ENCODE measurements at regions not wholly inside any gene's neighbourhood (a gene's known extent, or its start where the extent isn't known, plus 50 kb on each side); places are given as distances from the start of the nearest gene placed in this dataset.

- H3K4me1 Mint-ChIP-seq (ENCODE audit: low read depth), result no peaks in the 10 kb centered on the region
- intact Hi-C loops (cut with micrococcal nuclease), result no loop called here
- H3K27ac Mint-ChIP-seq, result no peak overlapping the region
- no peaks in the 10 kb centered on the region for H3K27me3 Mint-ChIP-seq (ENCODE audit: insufficient read depth)
- peaks cover 22% of the 10 kb centered on the region for H3K36me3 Mint-ChIP-seq (ENCODE audit: low read depth)
- DNase-seq (ENCODE audit: low spot score), result no peak
- no peak overlapping the region for H3K4me3 Mint-ChIP-seq
- no peaks in the 10 kb centered on the region for H3K9me3 Mint-ChIP-seq
Measured at GRCh38 chr6:144806222-144806621, 521.1 kb downstream of the UTRN start.

GRCh38 chr6:144809120-144809519 lies 524.0 kb downstream of the UTRN start:
- DNase-seq (ENCODE audit: low spot score), result no peak
- Mint-ChIP-seq H3K9me3 (no peaks in the 10 kb centered on the region), H3K4me3 (no peak overlapping the region), H3K27ac (no peak overlapping the region), H3K4me1 (ENCODE audit: low read depth) (no peaks in the 10 kb centered on the region), H3K36me3 (ENCODE audit: low read depth) (peaks cover 24% of the 10 kb centered on the region), H3K27me3 (ENCODE audit: insufficient read depth) (no peaks in the 10 kb centered on the region)
- intact Hi-C loops (cut with micrococcal nuclease), result no loop called here

GRCh38 chr6:144809969-144810368 lies 524.8 kb downstream of the UTRN start:
- Mint-ChIP-seq H3K27ac (no peak overlapping the region), H3K36me3 (ENCODE audit: low read depth) (peaks cover 24% of the 10 kb centered on the region), H3K27me3 (ENCODE audit: insufficient read depth) (no peaks in the 10 kb centered on the region), H3K9me3 (no peaks in the 10 kb centered on the region), H3K4me1 (ENCODE audit: low read depth) (no peaks in the 10 kb centered on the region), H3K4me3 (no peak overlapping the region)
- DNase-seq (ENCODE audit: low spot score), result no peak
- intact Hi-C loops (cut with micrococcal nuclease), result no loop called here

- Mint-ChIP-seq H3K4me1 (ENCODE audit: low read depth) (no peaks in the 10 kb centered on the region), H3K9me3 (no peaks in the 10 kb centered on the region), H3K36me3 (ENCODE audit: low read depth) (peaks cover 24% of the 10 kb centered on the region), H3K27ac (no peak overlapping the region), H3K4me3 (no peak overlapping the region), H3K27me3 (ENCODE audit: insufficient read depth) (no peaks in the 10 kb centered on the region)
- no peak for DNase-seq (ENCODE audit: low spot score)
- intact Hi-C loops (cut with micrococcal nuclease), result no loop called here
Measured at GRCh38 chr6:144811140-144811539, 526.0 kb downstream of the UTRN start.

- H3K36me3 Mint-ChIP-seq (ENCODE audit: low read depth), result peaks cover 11% of the 10 kb centered on the region
- no peak overlapping the region for H3K27ac Mint-ChIP-seq
- H3K4me3 Mint-ChIP-seq, result no peak overlapping the region
- intact Hi-C loops (cut with micrococcal nuclease), result no loop called here
- no peak for DNase-seq (ENCODE audit: low spot score)
- H3K9me3 Mint-ChIP-seq, result no peaks in the 10 kb centered on the region
- no peaks in the 10 kb centered on the region for H3K27me3 Mint-ChIP-seq (ENCODE audit: insufficient read depth)
- H3K4me1 Mint-ChIP-seq (ENCODE audit: low read depth), result no peaks in the 10 kb centered on the region
Measured at GRCh38 chr6:144816936-144817335, 531.8 kb downstream of the UTRN start.

GRCh38 chr6:144820270-144820669 lies 535.1 kb downstream of the UTRN start:
- intact Hi-C loops (cut with micrococcal nuclease), result no loop called here
- H3K9me3 Mint-ChIP-seq, result no peaks in the 10 kb centered on the region

GRCh38 chr6:144823131-144823530 lies 538.0 kb downstream of the UTRN start:
- no peak for DNase-seq (ENCODE audit: low spot score)
- Mint-ChIP-seq H3K4me1 (ENCODE audit: low read depth) (no peaks in the 10 kb centered on the region), H3K27me3 (ENCODE audit: insufficient read depth) (no peaks in the 10 kb centered on the region), H3K9me3 (no peaks in the 10 kb centered on the region), H3K36me3 (ENCODE audit: low read depth) (peaks cover 20% of the 10 kb centered on the region), H3K27ac (no peak overlapping the region), H3K4me3 (no peak overlapping the region)
- intact Hi-C loops (cut with micrococcal nuclease), result no loop called here

More at GRCh38 chr6:144820270-144820669, 535.1 kb downstream of the UTRN start:
- Mint-ChIP-seq H3K4me3 (no peak overlapping the region), H3K27ac (no peak overlapping the region), H3K4me1 (ENCODE audit: low read depth) (no peaks in the 10 kb centered on the region), H3K27me3 (ENCODE audit: insufficient read depth) (no peaks in the 10 kb centered on the region), H3K36me3 (ENCODE audit: low read depth) (peaks cover 17% of the 10 kb centered on the region)
- no peak for DNase-seq (ENCODE audit: low spot score)

GRCh38 chr6:144824018-144824417 lies 538.9 kb downstream of the UTRN start:
- DNase-seq (ENCODE audit: low spot score), result no peak
- intact Hi-C loops (cut with micrococcal nuclease), result no loop called here
- H3K27ac Mint-ChIP-seq, result no peak overlapping the region
- H3K36me3 Mint-ChIP-seq (ENCODE audit: low read depth), result peaks cover 23% of the 10 kb centered on the region
- H3K4me1 Mint-ChIP-seq (ENCODE audit: low read depth), result no peaks in the 10 kb centered on the region
- no peaks in the 10 kb centered on the region for H3K27me3 Mint-ChIP-seq (ENCODE audit: insufficient read depth)
- no peaks in the 10 kb centered on the region for H3K9me3 Mint-ChIP-seq
- no peak overlapping the region for H3K4me3 Mint-ChIP-seq

GRCh38 chr6:144834426-144835038 lies 549.4 kb downstream of the UTRN start:
- intact Hi-C loops (cut with micrococcal nuclease), result no loop called here
- Mint-ChIP-seq H3K27me3 (ENCODE audit: insufficient read depth) (no peaks in the 10 kb centered on the region), H3K9me3 (no peaks in the 10 kb centered on the region), H3K36me3 (ENCODE audit: low read depth) (peaks cover 35% of the 10 kb centered on the region), H3K27ac (no peak overlapping the region), H3K4me1 (ENCODE audit: low read depth) (no peaks in the 10 kb centered on the region), H3K4me3 (no peak overlapping the region)
- no peak for DNase-seq (ENCODE audit: low spot score)

GRCh38 chr6:144835322-144835973 lies 550.3 kb downstream of the UTRN start:
- Mint-ChIP-seq H3K36me3 (ENCODE audit: low read depth) (peaks cover 36% of the 10 kb centered on the region), H3K4me1 (ENCODE audit: low read depth) (no peaks in the 10 kb centered on the region), H3K4me3 (no peak overlapping the region), H3K9me3 (no peaks in the 10 kb centered on the region), H3K27ac (no peak overlapping the region), H3K27me3 (ENCODE audit: insufficient read depth) (no peaks in the 10 kb centered on the region)
- no peak for DNase-seq (ENCODE audit: low spot score)
- intact Hi-C loops (cut with micrococcal nuclease), result no loop called here

- Mint-ChIP-seq H3K36me3 (ENCODE audit: low read depth) (peaks cover 35% of the 10 kb centered on the region), H3K4me3 (no peak overlapping the region), H3K4me1 (ENCODE audit: low read depth) (no peaks in the 10 kb centered on the region), H3K27ac (no peak overlapping the region), H3K27me3 (ENCODE audit: insufficient read depth) (no peaks in the 10 kb centered on the region), H3K9me3 (no peaks in the 10 kb centered on the region)
- intact Hi-C loops (cut with micrococcal nuclease), result no loop called here
- no peak for DNase-seq (ENCODE audit: low spot score)
Measured at GRCh38 chr6:144840619-144841018, 555.5 kb downstream of the UTRN start.

- intact Hi-C loops (cut with micrococcal nuclease), result no loop called here
- H3K27me3 Mint-ChIP-seq (ENCODE audit: insufficient read depth), result no peaks in the 10 kb centered on the region
- H3K27ac Mint-ChIP-seq, result no peak overlapping the region
- no peaks in the 10 kb centered on the region for H3K4me1 Mint-ChIP-seq (ENCODE audit: low read depth)
- H3K36me3 Mint-ChIP-seq (ENCODE audit: low read depth), result peaks cover 26% of the 10 kb centered on the region
- H3K9me3 Mint-ChIP-seq, result no peaks in the 10 kb centered on the region
- H3K4me3 Mint-ChIP-seq, result no peak overlapping the region
- no peak for DNase-seq (ENCODE audit: low spot score)
Measured at GRCh38 chr6:144843701-144844100, 558.6 kb downstream of the UTRN start.

GRCh38 chr6:144844596-144844995 lies 559.5 kb downstream of the UTRN start:
- no peak for DNase-seq (ENCODE audit: low spot score)
- intact Hi-C loops (cut with micrococcal nuclease), result no loop called here
- no peak overlapping the region for H3K27ac Mint-ChIP-seq
- H3K4me3 Mint-ChIP-seq, result no peak overlapping the region
- peaks cover 23% of the 10 kb centered on the region for H3K36me3 Mint-ChIP-seq (ENCODE audit: low read depth)
- H3K4me1 Mint-ChIP-seq (ENCODE audit: low read depth), result no peaks in the 10 kb centered on the region
- no peaks in the 10 kb centered on the region for H3K27me3 Mint-ChIP-seq (ENCODE audit: insufficient read depth)
- H3K9me3 Mint-ChIP-seq, result no peaks in the 10 kb centered on the region

GRCh38 chr6:144845186-144845585 lies 560.1 kb downstream of the UTRN start:
- H3K36me3 Mint-ChIP-seq (ENCODE audit: low read depth), result peaks cover 23% of the 10 kb centered on the region
- H3K4me3 Mint-ChIP-seq, result no peak overlapping the region
- intact Hi-C loops (cut with micrococcal nuclease), result no loop called here
- no peak overlapping the region for H3K27ac Mint-ChIP-seq
- H3K27me3 Mint-ChIP-seq (ENCODE audit: insufficient read depth), result no peaks in the 10 kb centered on the region
- H3K4me1 Mint-ChIP-seq (ENCODE audit: low read depth), result no peaks in the 10 kb centered on the region
- no peak for DNase-seq (ENCODE audit: low spot score)
- no peaks in the 10 kb centered on the region for H3K9me3 Mint-ChIP-seq

Measured in activated T-helper 1 cell treated with anti-CD3 and anti-CD28 coated beads, Interleukin-12 subunit alpha, Interleukin-12 subunit beta, Interleukin-2, Interleukin-4 antibody, amounts not matched to agents 30 ng/mL and 10 ng/mL and 1 ng/mL, durations not matched to agents 14 hours and 24 hours and 36 hours (primary cell).